ENCODE measurements at regions not wholly inside any gene's neighbourhood (a gene's known extent, or its start where the extent isn't known, plus 50 kb on each side); places are given as distances from the start of the nearest gene placed in this dataset.

DNA sequence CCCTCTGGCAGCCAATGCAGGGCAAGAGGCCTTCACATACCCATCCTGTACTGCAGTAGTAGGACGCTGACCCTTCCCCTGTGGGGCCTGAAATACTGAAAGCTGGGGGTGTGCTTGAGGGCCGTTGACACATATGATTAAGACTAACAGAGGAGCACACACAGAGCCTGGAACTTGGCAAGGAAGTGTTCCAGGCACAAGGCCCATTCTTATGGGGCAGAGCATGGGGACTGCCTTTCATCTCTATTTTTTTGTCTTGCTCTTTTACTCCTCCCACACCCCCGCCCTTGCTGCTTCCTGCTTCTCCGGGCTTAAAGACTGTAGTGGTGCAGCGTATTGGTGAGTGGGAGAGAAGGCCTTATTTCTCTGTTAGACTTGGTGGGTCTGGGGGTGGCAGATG is 137.4 kb downstream of the BACH1 start:
- Histone ChIP-seq H3K4me3 (ENCODE audit: insufficient read depth, low read depth, low read length) (no peak overlapping the region), H2BK15ac (ENCODE audit: low read depth, low read length) (peak overlapping the region; percentile 13; the same call in 1 of the 3 replicates), H3K4me2 (ENCODE audit: low read depth, low read length) (no peak overlapping the region), H4K20me1 (ENCODE audit: insufficient read depth, low read length) (no peaks in the 10 kb centered on the region), H3K36me3 (ENCODE audit: control insufficient read depth, insufficient read depth, low read length) (no peaks in the 10 kb centered on the region), H3K9me3 (ENCODE audit: control insufficient read depth, insufficient read depth, low read length) (no peaks in the 10 kb centered on the region), H3K23ac (ENCODE audit: low read depth, low read length) (no peak overlapping the region), H3K4ac (ENCODE audit: low read depth, low read length) (no peak overlapping the region; the same call in 1 of the 2 replicates), H2BK20ac (ENCODE audit: low read depth, low read length) (no peak overlapping the region), H3K9ac (ENCODE audit: low read depth, low read length) (no peak overlapping the region), H2BK5ac (ENCODE audit: low read depth, low read length, poor library complexity, severe bottlenecking) (no peak overlapping the region), H4K8ac (ENCODE audit: low read depth in 2 of 2, low read length in 2 of 2) (no peak overlapping the region), H3K27me3 (ENCODE audit: control insufficient read depth, insufficient read depth, low read length) (no peaks in the 10 kb centered on the region), H2AK9ac (replicated peaks; ENCODE audit: low read depth, low read length, poor library complexity) (no peak overlapping the region), H4K91ac (ENCODE audit: insufficient read depth, low read depth, low read length) (no peak overlapping the region; the same call in 1 of the 2 replicates), H3K56ac (ENCODE audit: extremely low read depth, insufficient read depth, low read length) (no peak overlapping the region), H4K5ac (ENCODE audit: low read depth, low read length) (peak overlapping the region; percentile 30; the same call in 1 of the 2 replicates), H3K79me1 (ENCODE audit: low read depth in 1 of 2, low read length in 2 of 2) (peaks cover 4 to 13% of the 10 kb centered on the region in 2 experiments; a peak in 3 of 4 replicates), H3K4me1 (ENCODE audit: control insufficient read depth, insufficient read depth, low read length) (peaks cover 10% of the 10 kb centered on the region), H3K18ac (ENCODE audit: low read depth, low read length) (peak overlapping the region; percentile 9), H2AK5ac (ENCODE audit: low read depth, low read length) (no peak overlapping the region), H3K14ac (replicated peaks; ENCODE audit: low read depth, low read length) (no peak overlapping the region), H2BK120ac (ENCODE audit: low read depth, low read length) (no peak overlapping the region; the same call in 1 of the 2 replicates), H2AFZ (replicated peaks; ENCODE audit: low read length, poor library complexity) (no peak overlapping the region), H3K9me1 (ENCODE audit: insufficient read depth, low read length) (peaks cover 8% of the 10 kb centered on the region; the same call in 1 of the 2 replicates), H3K27ac (ENCODE audit: insufficient read depth, low read length) (no peak overlapping the region)
- ChIA-PET CTCF (no interaction called here), POLR2A (ENCODE audit: unreplicated experiment) (no interaction called here)
- no peak for TF ChIP-seq FOS (IDR thresholded peaks at IDR 0.05; ENCODE audit: low read depth, low read length)
- TF ChIP-seq RCOR1 (IDR thresholded peaks at IDR 0.05; ENCODE audit: insufficient replicate concordance, low read length): no peak
- TF ChIP-seq BHLHE40 (IDR thresholded peaks at IDR 0.05; ENCODE audit: low read depth, low read length): no peak
- no peak for TF ChIP-seq MXI1 (IDR thresholded peaks at IDR 0.05; ENCODE audit: borderline replicate concordance, low read depth, low read length)
- no peak for TF ChIP-seq MAZ (IDR thresholded peaks at IDR 0.05; ENCODE audit: borderline replicate concordance, low read depth, low read length)
- no CpG with 5 or more reads among the region's 5 CpGs for WGBS, 2 experiments (ENCODE audit: extremely low coverage in 2 of 2, insufficient read length in 1 of 2)
- BruUV-seq (replicated peaks): no TSS peak
- intact Hi-C loops (cut with micrococcal nuclease) (no loop called here), dilution Hi-C loops (cut with HindIII; ENCODE audit: low sequenced_read_pairs, unreplicated experiment) (no loop called here), in situ Hi-C loops (cut with MboI; ENCODE audit: low sequenced_read_pairs) (no loop called here)
- ATAC-seq (ENCODE audit: low read depth) (no peak), DNase-seq (no peak)
